HG03095 (cell line): ENCODE measurements at regions not wholly inside any gene's neighbourhood (a gene's known extent, or its start where the extent isn't known, plus 50 kb on each side); places are given as distances from the start of the nearest gene placed in this dataset.

Experiments used
- ATAC-seq: cut with Tn5 transposase; IDR thresholded peaks from one replicate; pipeline ENCODE4 v1.9.1; 2021; ENCODE audit warnings: moderate library complexity; ENCODE audit not compliant: unreplicated experiment

- ATAC-seq: no peak
Measured at GRCh38 chr13:76379341-76380105, 506.7 kb downstream of the KCTD12 start.

DNA sequence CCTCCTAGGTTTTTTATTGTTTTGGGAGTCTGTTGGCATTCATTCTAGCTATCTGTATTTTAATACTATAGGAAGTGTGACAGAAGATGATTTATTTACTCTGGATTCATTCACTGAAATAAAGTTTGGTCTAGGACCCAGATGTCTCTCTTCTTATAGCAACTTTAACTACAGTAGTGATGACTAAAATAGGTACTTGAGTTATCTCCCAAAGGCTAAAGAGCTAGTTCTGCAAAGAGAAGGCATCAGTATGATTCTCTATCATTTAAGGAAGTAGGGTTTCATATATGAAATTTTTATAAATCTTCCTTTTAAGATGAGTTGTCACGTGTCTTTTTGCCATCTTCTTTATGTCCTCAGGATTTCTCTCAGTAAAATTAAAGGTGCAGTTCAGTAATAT, 507.4 kb downstream of the KCTD12 start:
- ATAC-seq: no peak

GRCh38 chr13:76363682-76364289, 522.4 kb downstream of the KCTD12 start:
- ATAC-seq: no peak

- ATAC-seq: no peak
Measured at GRCh38 chr13:76361868-76362267, 524.3 kb downstream of the KCTD12 start.

DNA sequence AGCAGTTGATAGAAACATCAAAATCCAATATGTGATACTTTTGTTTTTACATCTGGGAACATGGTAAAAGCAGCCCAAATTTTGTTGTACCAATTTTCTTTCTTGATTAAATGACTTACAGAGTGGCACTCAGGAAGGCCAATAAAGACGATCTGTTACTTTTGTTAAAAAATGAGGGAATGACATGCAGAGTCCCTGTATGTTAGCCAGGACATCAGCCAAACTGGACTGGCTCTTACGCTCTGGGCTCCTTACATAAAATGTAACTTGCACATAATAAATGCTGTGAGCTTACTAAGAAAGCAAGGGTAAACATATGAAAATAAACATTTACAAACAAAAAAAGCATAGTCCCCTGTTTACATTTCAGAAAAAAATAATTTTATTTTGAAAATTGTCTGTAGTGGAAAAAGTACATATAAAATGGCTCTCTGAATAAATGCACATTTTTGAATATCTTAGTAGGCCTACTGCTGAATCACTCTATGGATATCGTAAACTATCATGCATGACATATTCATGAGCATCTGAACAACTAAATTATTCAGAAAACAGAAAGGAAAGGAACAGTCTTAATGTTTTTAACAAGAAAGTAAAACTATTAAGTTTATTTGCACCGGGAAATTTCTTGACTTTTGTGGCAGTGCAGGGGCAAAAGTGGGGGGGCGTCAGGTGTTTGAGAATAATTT, 534.5 kb downstream of the KCTD12 start:
- no peak for ATAC-seq

GRCh38 chr13:76350399-76350798, 535.8 kb downstream of the KCTD12 start:
- no peak for ATAC-seq

DNA sequence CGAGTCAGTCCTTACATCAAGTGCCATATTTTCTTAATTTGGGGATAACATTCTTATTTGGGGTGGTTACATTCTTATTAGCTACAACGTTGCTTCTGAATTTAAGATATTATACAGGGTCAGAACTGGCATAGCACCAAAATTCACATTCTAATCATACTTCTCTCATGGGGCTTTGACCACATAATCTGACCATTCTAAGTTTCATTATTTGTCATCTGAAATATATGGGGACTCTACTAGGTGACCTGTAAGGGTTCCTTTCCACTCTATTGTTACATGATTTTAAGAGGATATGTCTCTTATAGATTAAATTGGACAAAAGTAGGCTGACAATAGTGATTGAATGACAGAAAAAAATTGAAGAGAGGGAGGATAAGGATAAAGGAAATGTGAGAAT, 536.5 kb downstream of the KCTD12 start:
- ATAC-seq: no peak

GRCh38 chr13:76339649-76340048, 546.6 kb downstream of the KCTD12 start:
- no peak for ATAC-seq

DNA sequence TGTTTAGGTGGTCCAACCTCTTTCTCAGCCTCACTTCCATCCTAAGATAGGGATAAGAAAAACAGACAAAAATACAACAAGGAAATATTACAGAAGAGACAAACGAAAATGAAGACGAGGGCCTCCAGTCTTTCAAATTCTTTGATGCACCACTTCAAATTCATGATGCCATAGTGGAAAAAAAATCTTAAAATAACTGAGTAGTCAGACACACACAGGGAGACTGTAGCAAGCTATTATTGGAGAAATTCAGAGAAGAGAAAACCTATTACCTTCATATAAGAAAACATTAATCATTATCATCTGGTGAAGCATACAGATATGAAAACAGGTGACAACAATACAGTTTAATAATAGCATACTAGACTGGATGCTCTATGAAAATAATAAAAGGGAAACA, 548.2 kb downstream of the KCTD12 start:
- ATAC-seq: no peak

- ATAC-seq: no peak
Measured at GRCh38 chr13:76336889-76337844, 549.0 kb downstream of the KCTD12 start.

GRCh38 chr13:76335463-76335862, 550.7 kb downstream of the KCTD12 start:
- no peak for ATAC-seq

DNA sequence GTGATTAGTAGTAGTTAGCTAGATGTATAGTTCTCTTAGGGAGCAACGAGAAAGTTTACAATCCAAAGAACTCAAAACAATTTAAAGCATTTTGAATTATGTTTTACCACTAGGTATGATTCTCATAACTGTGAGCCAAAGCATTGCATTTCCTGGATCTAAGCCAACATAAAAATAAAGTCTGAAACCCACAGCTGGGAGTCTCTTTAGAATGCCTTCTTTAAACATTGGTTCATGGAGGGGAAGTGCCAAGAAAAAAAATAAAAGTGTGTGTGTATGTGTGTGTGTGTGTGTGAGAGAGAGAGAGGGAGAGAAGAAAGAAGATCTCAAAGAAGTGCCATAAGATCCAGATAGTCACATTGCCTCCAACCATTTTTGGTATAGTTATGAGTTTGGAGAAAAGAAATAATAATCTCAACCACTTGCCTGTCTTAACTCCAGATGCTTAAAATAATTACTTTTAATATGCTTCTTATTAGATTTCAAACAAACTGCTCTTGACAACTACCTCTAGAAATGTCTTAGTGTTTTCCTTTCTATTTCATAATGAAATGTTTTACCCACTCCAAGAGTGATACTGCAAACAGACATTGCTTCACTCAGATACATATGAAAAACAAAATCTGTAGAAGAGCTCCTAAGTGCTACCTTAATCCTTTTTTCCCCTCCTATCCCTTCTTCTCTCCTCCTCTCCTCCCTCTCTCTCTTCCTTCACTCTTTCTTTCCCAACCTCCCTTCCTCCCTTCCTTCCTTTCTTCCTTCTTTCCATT, 554.1 kb downstream of the KCTD12 start:
- no peak for ATAC-seq

DNA sequence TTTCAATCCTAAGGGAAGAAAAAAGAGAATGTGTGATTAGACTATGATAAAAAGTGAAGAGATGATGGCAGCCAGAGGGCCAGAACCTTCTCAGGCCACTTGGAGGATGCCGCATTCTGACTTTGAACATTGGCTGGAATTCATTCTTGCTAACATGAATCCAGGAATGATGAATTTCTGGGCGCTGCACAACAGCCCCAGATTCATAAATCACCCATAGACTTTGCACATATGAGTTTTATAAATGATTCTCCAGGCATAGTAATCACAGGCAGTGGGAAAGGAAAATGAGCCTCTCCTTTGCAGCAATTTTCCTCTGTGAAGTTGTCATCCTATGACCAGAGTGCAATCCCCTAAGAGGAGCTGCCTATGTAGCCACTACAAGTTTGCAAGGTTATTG, 555.4 kb downstream of the KCTD12 start:
- no peak for ATAC-seq

DNA sequence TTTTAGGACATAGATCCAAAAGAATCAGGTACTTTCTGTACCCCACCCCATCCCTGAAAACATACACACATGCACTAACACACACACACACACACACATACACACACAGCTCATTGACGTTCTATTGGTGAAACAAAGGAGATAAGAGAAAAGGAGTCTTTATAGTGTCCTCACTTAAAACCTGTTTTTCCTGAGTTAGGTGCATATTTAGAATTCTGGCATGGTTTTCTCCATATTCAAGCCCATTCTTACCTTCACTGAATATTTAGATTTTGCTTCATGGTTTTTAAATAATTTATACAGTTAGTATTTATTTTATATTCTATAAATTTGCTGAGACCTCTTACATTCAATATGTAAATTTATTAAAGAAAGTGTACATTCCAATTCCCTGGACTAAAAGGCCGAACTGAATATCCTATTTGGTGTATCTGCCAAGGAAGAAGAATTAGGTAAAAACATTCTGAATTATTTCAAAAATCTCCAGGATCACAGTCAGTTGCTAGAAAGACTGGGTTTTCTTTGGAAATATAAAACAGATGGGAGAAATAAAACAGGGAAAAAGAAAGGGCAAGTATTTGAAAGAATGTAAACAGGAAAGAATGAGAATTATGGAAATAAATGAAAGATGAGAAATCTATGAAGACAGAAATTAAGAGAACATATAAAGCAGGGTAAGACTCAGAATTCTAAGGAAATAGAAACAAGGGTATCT, 556.2 kb downstream of the KCTD12 start:
- ATAC-seq: no peak

DNA sequence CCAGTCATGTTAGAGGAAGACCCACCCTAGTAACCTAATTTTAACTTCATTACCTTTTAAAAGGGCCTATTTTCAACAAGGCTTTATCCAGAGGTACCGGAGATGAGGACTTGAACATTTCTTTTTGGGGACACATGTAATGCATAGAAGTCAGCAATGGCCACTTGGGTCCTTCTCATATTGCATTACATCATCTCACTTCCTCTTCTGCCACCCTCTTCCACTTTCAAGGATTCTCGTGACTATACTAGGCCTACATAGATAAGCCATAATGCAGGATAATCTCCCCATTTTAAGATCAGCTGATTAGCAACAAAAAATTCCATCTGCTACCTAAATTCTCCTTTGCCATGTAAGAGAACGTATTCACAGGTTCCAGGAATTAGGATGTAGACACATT, 557.2 kb downstream of the KCTD12 start:
- ATAC-seq: no peak

GRCh38 chr13:76326343-76326742, 559.9 kb downstream of the KCTD12 start:
- ATAC-seq: no peak

DNA sequence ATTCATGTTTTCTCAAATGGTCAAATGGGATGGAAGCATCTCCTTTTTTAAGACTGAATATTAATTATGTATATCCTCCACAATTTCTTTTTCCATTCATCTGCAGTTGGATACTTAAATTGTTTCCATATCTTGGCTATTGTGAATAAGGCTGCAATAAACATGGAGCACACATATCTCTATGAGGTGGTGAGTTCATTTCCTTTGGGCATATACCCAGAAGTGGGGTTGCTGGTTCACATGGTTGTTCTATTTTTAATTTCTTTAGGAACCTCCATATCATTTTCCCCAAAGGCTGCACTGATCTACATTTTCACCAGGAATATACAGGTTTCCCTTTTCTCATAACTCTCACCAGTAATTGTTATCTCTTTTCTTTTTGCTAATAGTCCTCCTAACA, 566.3 kb downstream of the KCTD12 start:
- ATAC-seq: no peak

- ATAC-seq: no peak
Measured at GRCh38 chr13:76316998-76317527, 569.1 kb downstream of the KCTD12 start.

GRCh38 chr13:76314495-76314894, 571.7 kb downstream of the KCTD12 start:
- no peak for ATAC-seq
